NB4 (cell line): ENCODE measurements at regions not wholly inside any gene's neighbourhood (a gene's known extent, or its start where the extent isn't known, plus 50 kb on each side); places are given as distances from the start of the nearest gene placed in this dataset.

Source experiments
- POLR2A ChIP-seq: IDR thresholded peaks from 2 replicates; pipeline ENCODE4 v1.6.1; 2011; ENCODE audit warnings: mild to moderate bottlenecking; ENCODE audit not compliant: insufficient read length; ENCODE audit errors: extremely low read depth
- TF ChIP-seq, protein P1 (sequence below): IDR thresholded peaks from one replicate; pipeline ENCODE4 v1.5.1; 2012; ENCODE audit warnings: low read depth, low read length

GRCh38 chrX:140298960-140299825, 205.7 kb downstream of the SOX3 start:
- TF ChIP-seq, protein P1, sequence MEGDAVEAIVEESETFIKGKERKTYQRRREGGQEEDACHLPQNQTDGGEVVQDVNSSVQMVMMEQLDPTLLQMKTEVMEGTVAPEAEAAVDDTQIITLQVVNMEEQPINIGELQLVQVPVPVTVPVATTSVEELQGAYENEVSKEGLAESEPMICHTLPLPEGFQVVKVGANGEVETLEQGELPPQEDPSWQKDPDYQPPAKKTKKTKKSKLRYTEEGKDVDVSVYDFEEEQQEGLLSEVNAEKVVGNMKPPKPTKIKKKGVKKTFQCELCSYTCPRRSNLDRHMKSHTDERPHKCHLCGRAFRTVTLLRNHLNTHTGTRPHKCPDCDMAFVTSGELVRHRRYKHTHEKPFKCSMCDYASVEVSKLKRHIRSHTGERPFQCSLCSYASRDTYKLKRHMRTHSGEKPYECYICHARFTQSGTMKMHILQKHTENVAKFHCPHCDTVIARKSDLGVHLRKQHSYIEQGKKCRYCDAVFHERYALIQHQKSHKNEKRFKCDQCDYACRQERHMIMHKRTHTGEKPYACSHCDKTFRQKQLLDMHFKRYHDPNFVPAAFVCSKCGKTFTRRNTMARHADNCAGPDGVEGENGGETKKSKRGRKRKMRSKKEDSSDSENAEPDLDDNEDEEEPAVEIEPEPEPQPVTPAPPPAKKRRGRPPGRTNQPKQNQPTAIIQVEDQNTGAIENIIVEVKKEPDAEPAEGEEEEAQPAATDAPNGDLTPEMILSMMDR: no peak
- TF ChIP-seq POLR2A: no peak
